SIG-M5 treated with dmso at 0.1 percent for 504 hours (cell line): ENCODE measurements at regions not wholly inside any gene's neighbourhood (a gene's known extent, or its start where the extent isn't known, plus 50 kb on each side); places are given as distances from the start of the nearest gene placed in this dataset.

ENCODE experiments used
- DNase-seq: peaks from one replicate; lab custom pipeline; 2025; ENCODE audit not compliant: unreplicated experiment; lab: John Stamatoyannopoulos, UW

DNA sequence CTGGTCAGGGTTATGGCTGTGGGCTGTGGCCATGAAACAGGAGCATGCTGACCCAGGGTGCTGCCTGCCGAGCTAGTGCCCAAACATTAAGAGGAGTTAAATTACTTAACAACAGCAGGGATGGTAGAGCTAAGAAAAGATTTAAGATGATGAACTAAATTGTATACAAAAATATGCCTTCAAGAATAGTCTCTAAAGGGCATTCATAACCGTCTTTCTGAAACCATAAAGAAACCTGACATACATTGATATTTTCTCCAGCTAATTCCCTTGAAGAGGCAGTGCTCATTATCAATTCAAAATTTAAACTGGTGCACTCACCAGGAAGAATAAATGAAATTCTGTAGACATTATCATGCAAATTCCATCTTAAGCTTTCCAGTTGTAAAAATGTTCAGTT lies 265.8 kb upstream of the TAC1 start:
- no peak for DNase-seq

DNA sequence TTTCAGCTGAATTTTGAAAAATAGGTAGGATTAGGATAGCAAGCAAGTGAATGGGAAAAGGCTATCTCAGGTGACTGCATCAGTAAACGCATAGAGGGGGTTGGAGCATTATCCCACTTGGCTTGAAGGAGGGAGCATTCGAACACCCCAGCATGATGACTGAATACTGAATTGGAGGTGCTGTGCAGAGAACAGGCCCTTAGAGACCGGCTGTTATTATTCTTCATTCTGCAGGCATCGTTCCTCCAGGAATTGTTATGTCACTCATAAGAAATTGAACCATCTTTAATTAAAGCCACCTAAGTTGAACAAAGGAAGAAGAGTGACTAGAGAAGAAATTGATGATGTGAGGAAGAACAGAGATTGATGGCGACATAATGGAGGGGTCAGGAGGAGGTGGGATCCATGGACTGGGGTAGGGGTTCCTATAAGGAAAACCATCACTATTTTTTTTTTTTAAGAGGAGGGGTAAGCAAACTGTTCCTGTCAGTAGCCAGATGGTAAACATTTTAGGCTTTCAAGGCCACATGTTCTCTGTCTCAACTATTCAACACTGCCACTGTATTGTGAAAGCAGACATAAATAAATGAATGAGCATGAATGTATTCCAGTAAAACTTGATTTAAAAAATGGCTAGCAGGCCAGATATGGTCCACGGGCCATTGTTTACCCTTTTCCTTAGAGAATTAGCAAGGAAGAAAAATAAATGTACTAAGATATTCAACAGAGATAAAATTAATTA lies 264.7 kb upstream of the TAC1 start:
- no peak for DNase-seq

DNA sequence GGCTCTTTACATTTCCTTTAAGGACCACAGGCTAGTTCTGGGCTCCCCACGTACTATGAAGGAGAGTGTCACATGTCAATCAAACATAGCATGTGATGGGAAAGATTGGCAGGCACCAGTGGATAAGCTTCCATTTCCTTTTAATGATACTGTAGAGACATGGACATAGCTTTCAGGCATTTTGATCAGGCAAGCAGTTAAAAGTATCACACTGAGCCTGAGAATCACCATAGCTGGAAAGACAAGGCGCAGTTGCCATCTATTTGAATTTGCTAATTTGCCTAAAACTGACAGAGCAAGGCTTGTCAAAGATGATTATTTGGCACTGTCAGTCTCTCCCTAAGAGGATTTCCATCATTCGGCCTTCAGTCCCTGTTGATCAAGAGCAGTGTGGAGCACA lies 263.4 kb upstream of the TAC1 start:
- DNase-seq = no peak

DNA sequence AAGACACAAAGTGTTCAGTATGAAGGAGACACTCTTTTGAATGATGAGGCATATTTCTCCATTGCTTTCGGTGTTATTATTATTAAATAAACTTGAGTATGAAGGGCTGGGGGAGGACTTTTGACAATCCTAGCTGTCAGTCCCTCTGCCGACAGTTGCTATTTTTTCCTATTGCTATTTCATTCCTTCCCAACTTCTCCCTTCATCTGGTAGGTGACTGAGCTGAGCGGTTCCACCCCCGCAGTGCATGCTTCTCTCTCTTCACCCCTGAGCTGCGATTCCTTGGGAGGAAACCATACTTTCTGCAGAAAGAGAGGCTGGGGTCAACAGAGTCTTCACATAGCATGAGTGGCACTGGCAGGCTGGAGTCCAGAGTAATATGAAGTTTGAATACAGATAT lies 261.2 kb upstream of the TAC1 start:
- no peak for DNase-seq

DNA sequence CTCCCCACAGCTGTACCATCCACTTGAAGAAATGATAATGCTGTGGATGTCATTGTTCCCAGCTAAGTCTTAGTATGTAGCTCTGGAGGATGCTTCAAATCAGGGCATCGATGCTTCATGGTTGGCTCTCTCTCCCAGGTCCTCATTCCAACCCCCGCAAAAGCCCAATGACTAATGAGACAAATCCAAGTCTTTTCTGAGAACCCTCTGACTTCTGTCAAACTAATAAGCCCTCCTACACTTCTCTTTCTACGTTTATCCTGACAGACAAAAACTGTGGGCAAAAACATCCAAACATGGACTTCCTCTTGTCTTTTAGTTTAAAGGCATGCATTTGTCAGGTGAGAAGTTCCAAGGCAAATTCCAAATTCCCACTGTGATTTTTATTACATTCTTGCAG lies 260.4 kb upstream of the TAC1 start:
- no peak for DNase-seq

DNA sequence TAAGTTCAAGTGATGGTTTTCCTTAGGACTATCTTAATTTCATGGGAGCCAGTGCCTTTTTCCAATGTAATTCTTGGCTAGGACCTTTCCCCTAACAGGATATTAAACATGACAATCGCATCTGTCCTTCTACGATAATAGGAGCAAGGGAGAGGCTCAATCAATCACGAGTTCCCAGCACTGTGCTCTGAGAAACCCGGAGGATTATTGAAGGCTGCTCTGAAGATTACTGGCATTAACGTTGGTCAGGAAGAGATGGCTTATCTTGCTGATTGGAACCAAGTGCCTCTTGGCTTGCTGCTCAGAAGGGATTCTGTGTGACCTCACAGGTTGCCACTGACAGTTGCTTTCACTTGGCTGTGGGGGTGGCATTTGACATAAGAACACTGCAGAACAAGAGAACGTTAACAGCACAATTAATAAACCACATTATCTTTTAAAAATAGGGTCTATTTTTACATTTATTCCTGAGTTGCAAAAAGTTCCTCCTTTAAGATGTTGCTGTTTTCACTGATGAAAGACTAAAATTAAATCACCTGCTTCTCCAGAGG lies 252.1 kb upstream of the TAC1 start:
- no peak for DNase-seq

DNA sequence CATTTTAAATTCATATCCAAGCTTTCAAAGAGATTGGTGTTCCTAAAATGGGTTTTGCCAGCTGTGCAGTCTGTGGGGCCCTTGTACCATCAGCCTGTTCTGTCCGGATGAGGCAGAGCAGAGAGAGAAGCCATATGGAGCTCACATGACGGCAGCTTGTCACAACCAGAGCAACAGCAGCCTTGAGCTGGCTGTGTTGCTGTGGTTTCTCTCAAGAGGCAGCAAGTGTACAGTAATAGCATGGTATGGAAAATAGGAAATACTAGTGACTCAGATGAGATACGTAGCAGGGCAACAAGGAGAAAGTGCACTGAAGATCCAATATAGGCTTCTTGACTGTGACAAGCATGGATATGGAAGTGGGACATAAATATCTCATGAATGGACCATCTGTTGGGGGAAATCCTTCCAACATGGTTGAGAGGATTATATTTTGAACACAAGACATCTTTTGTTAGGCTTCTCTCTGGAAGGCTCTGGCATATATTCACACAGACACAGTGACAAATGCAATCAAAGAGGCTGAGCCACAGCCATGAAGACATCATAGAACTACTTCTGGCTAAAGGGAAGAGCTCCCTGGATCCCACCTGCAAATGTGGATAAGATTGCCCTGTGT lies 251.0 kb upstream of the TAC1 start:
- no peak for DNase-seq

DNA sequence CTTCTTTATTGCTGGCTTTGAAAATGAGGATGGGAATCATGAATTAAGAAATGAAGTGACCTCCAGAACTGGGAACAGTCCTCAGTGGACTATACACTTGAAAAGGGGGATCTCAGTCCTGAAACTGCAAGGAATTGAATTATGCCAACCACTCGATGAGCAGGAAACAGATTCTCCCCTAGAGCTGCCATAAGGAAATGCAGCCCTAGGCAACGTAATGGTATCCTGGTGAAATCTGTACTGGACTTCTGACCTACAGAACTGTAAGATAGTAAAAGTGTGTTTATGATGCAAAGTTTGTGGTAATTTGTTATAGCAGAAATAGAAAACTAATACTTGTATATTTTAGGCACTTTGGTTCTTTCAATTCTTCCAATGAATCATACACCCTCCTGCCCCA lies 236.4 kb upstream of the TAC1 start:
- DNase-seq = no peak

DNA sequence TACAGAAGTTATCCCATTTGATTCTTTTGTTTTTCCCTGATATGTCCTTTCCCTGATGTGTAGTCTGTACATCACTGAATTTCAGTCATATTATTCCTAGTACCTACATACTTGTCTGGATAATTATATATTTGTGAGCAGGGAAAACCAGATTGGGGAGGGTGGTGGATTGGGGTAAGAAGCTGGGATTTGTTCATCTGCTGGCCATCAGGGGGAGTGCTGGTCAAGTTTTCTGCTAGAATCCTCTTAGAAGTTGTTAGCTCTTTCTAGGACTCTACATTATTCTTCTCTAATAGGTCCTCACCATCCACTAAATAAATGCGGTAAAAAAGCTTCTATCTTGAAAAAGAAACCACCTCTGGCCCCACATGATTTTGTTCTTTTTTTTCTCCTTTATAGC lies 232.7 kb upstream of the TAC1 start:
- peak; percentile 15 for DNase-seq

DNA sequence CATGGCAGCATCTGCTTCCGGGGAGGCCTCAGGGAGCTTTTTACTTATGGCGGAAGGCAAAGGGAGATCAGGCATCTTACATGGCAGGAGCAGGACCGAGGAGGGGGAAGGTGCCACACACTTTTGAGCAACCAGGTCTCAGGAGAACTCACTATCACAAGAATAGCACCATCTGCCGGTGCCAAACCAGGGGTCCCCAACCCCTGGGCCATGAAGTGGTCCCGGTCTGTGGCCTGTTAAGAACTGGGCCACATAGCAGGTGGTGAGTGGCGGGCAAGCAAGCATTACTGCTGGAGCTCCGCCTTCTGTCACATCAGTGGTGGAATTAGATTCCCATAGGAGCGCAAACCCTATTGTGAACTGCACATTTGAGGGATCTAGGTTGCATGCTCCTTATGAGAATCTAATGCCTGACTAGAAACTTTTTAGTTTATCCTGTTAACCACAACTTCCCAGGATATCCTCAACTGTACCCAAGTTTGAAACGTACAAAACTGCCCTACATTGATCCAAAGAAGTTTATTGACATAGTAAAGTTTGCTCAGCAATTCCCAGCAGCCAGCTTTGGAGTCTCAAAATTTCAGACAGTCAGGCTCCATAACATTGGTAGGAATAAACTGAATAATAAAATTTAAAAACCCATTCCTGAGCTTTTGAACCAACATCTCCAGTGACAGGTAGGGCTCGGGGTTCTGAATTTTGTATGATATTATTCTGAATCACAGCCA lies 228.4 kb upstream of the TAC1 start:
- no peak for DNase-seq

DNA sequence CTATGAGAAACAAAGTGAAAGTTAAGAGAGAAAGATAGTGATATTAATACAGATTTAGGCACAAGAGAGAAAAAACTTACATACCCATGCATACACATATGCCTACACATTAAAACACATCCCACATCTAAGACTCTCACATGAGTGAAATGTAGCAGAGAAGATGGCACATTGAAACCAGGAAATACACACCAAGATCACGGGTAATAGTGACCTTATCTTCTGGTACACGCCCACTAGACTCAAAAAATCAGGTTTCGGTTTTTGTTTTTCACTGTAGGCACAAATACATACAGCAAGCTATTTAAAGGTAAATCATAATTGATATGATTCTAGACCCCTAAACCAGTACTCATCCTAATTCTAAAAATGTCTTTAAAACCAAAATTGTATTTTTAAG lies 225.2 kb upstream of the TAC1 start:
- no peak for DNase-seq

DNA sequence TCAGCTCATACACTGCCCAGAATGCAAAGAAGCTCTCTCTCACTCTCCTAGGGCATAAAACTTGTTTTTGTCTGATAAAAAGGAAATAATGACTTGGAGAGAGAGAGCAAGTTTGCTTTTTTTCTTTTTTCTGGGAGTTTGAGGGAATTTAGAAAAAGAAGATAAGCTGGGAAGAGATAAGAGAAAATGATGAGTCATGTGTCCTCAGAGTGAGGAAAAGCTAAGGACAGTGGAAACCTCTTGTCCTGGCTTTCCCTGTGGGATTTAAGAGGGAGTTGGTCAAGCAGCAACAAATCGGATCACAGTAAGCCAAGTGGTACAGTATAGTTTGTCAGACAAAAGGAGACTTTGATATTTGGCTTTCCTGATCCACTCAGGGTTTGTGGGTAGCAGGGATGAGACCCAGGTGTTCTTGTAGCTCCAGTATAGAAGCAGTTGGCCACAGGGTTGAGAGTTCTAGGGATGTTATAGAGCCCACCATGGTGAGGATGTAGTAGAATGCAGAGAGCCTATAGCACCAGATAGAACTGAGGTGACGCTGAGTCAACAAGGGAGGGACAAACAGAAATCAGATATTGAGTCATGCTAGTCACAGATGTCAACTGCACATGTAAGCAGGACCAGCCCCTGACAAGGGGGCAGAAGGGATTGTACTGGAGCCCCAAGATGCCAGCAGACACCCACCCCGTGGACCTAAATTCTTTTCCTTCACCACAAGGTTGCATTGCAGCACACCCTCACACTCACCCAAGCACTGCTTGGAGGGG lies 219.3 kb upstream of the TAC1 start:
- DNase-seq = no peak

DNA sequence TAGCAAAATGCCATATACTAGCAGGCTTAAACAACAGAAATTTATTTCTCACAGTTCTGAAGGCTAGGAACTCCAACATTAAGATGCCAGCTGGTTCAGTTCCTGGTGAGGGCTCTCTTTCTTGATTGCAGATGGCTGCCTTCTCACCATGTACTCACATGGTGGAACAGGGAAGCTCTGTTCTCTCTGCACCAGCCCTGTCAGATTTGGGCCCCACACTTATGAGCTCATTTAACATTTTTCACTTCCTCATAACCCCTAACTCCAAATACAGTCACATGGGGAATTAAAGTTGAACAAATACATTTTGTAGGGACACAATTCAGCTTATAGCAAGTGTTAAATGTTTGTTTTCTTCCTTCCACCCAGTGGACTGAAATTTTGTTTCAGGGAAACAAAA lies 218.6 kb upstream of the TAC1 start:
- DNase-seq = no peak

DNA sequence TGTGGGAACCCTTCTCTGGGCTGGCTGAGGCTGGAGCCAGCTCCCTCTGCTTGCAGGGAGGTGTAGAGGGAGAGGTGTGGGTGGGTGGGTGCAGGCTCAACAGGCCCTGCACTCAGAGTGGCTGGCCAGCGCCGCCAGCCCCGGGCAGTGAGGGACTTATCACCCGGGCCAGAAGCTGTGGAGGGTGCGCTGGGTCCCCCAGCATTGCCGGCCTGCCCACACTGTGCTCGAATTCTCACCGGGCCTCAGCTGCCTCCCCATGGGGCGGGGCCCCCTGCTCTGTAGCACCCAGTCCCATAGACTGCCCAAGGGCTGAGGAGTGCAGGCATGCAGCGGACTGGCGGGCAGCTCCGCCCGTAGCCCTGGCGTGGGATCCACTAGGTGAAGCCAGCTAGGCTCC lies 190.7 kb upstream of the TAC1 start:
- DNase-seq = no peak

DNA sequence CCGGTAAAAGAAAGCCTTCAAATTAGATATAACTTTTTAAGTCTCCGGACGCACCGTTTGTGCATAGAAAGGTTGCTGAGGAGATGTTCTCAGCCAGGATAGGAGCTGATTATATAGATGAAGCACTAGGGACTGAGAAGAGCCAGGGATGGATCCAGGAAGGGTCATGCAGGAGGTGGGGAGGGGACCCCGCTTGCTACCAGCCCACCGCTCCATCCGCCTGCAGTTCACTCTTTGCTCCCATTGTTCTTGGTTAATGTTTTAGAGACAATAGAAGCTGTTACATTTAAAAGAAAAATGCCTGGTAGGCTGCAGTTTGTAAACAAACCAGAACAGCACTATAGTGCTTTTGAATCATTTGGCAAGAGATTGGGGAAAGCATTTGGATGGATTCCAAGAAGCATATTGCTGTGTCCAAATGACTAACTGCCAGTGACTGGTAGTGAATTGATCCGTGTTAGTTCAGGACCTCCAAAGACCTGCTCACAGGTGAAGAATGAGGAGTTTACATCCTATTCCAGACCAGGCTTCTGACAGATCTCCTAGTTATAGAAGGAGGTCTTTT lies 175.9 kb upstream of the TAC1 start:
- no peak for DNase-seq

DNA sequence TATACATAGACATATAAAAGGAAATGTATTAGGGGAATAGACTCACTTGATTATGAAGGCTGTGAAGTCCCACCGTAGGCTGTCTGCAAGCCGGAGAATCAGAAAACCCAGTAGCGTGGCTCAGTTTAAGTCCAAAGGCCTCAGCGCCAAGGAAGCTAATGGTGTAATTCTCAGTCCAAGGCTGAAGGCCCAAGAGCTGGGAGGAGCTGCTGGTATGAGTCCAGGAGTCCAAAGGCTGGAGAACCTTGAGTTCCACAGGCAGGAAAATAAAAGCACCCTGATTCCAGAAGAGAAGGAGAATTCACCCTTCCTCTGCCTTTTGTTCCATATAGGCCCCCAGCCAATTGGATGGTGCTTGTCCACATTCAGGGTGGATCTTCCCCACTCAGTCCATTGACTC lies 166.2 kb upstream of the TAC1 start:
- no peak for DNase-seq

DNA sequence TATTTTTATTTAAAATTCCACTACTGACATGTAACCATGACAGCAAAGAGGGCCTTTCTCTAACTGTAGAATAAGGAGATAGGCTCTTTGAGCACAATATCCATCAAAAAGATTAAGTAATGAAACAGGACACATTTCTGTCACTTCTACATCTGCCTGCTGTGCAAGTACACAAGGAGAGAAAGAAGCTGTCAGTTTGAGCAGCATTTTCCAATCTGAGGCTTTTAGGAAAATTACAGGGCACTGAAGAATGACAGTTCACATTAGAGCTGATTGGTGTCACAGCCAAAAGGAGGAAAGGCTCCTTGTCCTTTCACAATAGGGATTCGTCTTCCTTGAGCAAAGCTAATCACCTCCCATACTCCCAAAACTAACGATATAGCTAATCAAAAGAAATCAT lies 158.8 kb upstream of the TAC1 start:
- no peak for DNase-seq

DNA sequence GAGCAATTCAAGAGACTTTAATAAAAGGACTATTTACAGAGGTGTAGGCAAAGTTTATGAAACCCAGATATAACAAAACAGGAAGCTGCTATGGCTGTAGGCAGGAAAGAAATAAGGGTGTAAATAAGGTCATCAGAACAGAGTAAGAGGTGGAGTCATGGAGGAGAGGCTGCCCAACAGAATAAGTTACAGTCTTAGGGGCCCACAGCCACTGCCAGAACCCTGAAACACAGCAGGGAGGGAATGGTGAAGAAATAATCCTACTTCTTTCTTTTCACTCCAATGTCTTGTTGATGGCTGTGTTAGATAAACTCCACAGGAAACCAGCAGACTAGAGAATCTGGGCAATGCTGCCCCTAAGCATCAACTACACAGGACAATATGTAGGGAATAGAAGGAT lies 155.8 kb upstream of the TAC1 start:
- DNase-seq = no peak

DNA sequence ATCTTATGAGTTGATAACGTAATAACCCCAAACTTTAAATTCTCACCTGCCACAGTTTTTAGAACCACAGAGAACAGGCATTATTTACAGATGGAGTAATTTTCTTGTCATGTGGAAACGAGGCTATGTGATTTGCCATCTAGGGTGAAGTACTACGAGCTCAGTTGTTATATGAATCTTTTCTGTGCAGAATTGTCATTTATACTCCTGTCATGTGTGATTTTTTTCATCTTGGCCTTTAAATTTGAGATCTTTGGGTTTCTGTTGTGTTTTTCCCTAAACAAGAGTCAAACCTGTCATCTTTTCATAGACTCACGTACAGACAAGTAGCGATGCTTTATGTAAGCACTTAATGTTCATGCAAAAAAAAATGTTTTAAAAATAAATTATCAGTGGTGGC lies 153.7 kb upstream of the TAC1 start:
- DNase-seq = no peak

DNA sequence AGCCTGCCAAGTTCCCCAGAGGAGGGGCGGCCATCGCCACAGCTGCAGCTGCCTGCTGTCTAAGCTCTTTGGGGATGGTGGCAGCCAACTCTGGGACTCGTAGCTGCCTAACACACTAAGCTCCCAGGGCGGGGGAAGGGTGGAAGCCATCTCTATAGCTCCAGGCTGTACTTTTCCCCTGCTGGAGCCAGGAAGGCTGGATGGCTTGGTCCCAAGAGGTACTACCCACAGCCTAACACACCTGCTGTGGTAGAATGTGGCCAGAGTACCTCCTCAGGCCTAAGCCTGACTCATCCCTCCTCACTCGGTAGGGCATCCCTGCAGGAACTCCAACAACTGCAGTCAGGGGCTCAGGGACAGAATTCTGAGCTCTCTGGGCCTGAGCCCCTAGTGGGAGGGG lies 151.7 kb upstream of the TAC1 start:
- DNase-seq = no peak

DNA sequence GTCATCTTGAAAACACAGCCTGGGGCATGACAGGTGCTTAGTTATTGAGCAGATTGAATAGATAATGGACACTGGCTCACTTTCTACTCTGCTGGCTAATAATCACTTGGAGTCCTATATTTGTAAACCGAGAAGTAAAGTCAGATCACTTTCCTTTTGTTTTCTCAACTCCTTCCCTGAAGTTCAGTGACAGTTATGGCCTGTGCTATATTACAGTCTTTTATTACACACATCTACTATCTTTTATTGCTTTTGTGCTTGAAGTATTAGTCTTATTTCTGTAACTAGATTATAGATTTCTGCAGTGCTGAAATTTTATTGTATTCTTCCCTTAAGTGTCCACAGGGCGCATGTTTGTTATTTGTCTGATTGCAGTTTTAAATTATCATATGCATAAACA lies 136.4 kb upstream of the TAC1 start:
- no peak for DNase-seq
